GM18517 (cell line): ENCODE measurements at regions not wholly inside any gene's neighbourhood (a gene's known extent, or its start where the extent isn't known, plus 50 kb on each side); places are given as distances from the start of the nearest gene placed in this dataset.

Experiments used
- ATAC-seq: cut with Tn5 transposase; IDR thresholded peaks from one replicate; pipeline ENCODE4 v1.9.1; 2021; ENCODE audit warnings: mild to moderate bottlenecking, moderate library complexity; ENCODE audit not compliant: unreplicated experiment

DNA sequence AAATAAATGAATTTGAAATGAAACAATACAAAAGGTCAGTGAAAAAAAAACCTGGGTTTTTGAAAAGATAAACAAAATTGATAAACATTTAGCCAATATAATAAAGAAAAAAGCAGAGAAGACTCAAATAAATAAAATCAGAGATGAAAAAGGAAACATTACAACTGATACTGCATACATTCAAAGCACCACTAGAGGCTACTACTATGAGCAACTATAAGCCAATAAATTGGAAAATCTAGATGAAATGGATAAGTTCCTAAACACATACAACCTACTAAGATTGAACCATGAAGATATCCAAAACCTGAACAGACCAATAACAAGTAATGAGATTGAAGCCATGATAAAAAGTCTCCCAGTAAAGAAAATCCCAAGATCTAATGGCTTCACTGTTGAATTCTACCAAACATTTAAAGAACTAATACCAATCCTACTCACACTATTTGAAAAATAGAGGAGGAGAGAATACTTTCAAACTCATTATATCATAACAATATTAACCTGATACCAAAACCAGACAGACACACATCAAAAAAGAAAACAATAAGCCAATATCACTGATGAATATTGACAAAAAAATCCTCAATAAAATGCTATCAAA is 80.8 kb upstream of the CERS6 start:
- no peak for ATAC-seq

DNA sequence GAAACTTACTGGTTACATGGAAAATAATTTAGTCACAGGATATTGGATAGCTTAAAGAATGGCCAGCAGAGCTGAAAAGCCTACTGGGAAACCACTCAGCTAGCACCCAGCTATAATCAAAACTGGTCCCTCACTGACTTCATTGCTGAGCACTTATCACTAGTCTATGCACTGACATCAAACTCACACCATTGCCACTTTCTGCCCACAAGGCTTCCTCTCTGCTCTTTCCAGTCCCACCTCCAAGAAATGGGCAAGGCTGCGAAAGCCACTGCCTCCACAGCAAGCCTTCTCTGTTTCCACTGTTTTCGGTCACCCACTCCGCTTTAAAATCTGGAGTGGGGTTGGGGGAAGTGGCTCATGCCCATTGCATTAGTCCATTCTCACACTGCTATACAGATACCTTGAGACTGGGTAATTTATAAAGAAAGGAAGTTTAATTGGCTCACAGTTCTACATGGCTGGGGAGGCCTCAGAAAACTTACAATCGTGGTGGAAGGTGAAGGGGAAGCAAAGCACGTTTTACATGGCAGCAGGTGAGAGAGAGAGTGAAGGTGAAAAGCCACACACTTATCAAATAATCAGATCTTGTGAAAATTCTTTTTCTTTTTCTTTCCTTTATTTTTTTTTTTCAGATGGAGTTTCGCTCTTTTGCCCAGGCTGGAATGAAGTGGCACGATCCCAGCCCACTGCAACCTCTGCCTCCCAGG is 77.0 kb upstream of the CERS6 start:
- ATAC-seq, result no peak

DNA sequence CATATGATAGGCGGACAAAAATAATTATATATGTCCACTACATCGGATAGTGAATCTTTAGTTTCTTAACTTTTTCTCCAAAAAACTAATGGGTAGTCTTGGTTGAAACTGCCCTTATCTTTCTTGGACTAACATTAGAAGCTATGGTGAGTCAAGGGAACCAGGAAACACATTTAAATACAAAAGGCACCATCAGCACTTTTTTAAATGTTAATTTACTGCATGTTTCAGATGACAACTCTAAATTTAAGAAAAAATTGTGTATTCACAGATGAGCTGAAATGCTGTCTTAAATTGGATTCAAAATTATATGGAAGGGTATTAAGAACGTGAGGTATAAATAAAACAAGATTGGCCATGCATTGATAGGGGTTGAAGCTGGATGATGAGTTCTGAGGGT is 75.6 kb upstream of the CERS6 start:
- no peak for ATAC-seq

DNA sequence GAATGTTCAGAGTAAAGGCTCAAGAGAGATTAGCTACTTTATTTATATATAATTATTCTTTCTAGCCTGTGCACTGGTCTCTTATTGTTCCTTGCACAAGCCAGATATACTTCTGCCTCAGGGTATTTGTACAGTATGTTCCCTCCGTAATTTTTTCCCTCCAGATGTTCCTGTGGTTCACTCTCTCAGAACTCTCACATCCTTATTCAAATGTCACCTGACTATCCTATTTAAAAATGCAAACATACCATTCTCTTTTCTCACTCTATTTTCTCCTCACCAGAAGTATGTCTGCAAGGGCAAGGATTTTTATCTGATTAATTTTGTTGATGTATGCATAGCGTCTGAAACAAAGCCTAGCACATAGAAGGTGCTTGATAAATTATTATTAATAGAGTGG is 64.0 kb upstream of the CERS6 start:
- ATAC-seq, result no peak

DNA sequence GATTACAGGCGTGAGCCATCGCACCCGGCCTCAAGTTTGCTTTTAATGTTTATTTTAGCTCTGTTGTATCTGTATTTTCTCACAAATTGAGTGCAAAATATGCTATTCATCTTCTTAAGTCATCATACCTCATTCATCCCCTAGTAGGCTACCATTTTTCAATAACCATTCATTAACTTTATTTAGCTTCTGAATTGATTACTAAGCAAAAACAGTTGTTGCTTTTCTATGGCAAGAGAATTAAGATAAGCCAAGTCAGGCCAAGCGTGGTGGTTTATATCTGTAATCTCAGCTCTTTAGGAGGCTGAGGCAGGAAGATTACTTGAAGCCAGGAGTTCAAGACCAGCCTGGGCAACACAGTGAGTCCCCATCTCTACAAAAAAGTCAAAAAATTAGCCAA is 63.3 kb upstream of the CERS6 start:
- no peak for ATAC-seq

DNA sequence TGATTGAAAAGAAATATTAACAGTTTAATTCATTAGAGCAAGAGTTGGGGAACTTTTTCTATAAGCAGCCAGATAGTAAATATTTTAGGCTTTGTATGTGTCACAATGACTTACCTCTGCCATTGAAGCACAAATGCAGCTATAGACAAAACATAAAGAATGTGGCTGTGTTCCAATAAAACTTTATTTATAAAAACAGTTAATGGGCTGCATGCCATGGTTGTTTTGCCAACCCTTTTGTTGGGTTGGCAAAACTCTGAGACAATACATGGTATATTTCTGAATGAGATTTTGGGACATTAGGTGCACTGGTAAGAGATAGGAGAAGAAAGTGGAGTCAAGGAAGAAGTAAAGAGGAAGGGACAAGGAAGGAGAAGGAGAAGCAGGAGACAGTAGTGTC is 61.8 kb upstream of the CERS6 start:
- ATAC-seq, result no peak

DNA sequence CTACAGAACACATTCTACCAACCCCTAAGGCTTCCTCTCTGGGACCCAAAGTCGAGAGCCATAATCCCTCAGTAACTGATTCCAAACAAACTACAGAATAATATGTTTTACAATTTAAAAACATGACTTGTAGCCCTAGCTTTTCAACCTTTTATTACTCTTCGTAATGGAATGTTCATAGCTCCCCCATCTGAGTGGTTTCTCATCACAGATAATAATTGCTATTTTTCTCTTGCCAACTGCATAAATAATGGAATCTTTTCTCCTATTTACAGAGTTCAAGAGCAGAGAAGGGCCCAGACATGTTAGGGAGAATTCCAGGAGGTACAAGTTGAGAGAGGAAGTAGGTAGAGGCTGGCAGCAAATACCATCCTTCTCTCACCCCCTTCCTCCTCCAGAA is 59.9 kb upstream of the CERS6 start:
- ATAC-seq, result no peak

DNA sequence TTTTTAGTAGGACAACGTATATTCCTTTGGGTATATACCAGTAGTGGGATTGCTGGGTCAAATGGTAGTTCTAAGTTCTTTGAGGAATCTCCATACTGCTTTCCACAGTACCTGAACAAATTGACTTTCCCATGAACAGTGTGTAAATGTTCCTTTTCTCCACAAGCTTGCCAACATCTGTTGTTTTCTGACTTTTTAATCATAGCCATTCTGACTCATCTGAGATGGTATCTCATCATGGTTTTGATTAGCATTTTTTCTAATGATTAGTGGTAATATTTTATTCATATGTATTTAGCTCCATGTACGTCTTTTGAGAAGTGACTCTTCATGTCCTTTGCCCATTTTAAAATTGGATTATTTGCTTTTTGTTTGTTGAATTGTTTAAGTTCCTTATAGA is 58.4 kb upstream of the CERS6 start:
- ATAC-seq, result no peak

DNA sequence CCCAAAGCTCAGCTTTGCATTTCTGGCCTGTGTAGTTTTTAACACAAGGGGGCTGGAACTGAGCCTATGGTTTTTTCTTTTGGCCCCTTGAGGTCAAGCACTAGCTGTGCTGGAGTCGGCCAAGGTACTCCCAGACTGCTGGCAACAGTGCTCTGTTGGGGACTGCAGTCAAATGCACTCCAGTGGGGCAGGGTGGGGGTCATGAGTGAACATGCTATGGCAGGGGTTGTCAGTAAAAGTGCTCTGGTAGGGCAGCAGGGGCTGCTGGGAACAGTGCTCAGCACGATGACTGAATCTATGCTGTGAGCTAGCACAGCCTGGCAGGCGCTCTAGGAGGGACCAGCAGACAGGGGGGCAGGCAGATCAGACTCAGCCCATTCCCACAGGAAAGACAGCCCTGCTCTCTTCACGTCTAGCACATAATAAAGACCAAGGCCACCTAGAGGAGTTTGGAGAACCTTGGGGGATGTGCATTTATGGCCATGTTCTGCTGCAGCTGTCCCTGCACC is 55.0 kb upstream of the CERS6 start:
- ATAC-seq, result no peak

DNA sequence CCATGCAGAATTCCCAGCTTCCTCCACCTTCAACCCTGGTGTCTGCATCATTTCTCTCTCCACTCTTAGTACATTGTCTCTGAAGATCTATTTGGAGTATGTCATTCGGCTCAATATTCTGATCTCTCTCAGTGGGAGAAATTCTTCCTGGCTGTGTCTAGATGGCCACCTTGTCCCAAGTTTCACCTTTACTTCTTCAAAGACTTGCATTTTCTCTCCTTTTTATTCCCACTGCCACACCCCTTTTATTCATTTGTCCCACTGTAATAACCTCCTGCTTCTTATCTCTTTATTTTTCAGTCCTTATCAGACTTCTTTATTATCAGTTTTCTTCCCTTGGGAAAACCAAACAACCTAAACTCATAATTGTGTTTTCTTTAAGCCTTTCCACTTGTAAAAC is 54.3 kb upstream of the CERS6 start:
- ATAC-seq, result no peak

DNA sequence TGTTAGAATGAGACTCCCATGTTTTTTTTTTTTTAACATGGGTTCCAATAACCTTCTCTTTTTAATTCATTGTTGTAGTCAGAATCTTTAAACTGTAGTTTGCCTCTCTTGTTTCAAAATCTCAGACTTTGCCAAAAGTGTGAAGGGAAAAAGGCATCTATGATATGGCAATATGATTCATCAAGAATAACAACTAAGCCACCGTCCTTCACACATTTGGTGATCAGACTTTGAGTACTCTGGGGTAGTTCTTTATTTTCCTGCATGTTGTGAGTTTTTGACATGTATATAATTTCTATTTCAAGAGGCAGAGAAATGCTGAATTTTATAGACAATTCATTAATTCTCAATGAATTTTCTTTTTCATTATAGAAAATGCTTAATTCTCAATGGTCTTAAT is 53.5 kb upstream of the CERS6 start:
- no peak for ATAC-seq

DNA sequence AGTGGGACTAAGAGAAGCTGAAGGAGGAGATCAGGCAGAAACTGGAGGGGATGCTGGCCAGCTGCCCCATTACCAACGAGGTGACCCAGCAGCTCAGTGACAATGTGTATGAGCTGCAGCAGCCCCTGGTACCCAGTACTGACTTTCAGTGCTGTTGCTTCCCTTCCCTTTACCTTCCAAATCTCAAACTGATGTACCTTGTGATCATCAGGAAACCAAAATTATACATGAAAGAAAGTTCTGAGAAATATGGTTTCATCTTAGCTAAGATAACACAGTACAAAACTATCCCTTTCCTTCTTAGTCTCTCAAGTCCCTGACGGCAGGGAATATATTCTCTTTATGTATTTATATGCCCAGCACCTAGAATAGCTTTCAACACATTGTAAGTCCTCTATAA is 52.3 kb upstream of the CERS6 start:
- no peak for ATAC-seq

DNA sequence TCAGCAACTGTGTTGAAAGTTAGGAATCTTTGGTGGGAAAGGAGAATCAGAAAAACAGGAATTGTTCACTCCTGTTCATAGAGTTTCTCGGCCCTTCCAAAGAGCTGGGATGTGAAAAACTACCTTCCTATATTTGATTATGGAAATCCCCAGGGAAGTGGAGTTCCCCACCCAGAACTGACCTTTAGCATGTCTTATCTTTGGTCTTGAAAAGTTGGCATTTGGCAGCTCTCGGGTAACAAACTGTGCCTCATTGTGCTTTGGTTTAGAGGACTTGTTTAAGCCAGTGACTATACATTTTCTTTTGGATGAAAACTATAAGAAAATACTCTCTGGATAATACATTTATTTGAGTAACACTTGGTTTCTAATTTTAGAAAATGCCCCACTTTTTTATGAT is 51.3 kb upstream of the CERS6 start:
- no peak for ATAC-seq
